GM06990 (cell line): ENCODE measurements at regions not wholly inside any gene's neighbourhood (a gene's known extent, or its start where the extent isn't known, plus 50 kb on each side); places are given as distances from the start of the nearest gene placed in this dataset.
A peak's percentile ranks its signal among the peaks of the same experiment; 100 is the strongest.

ENCODE experiments used
- DNase-seq: peaks from one replicate; pipeline ENCODE4 v3.0.0-alpha.2; 2011; ENCODE audit not compliant: insufficient read length; ENCODE audit errors: extremely low read depth
- H3K27me3 ChIP-seq: replicated peaks from 2 replicates; pipeline ENCODE4 v1.6.0; 2011; ENCODE audit warnings: low read length; ENCODE audit not compliant: control insufficient read depth, insufficient read depth
- H3K36me3 ChIP-seq: 2 replicates; pipeline ENCODE4 v1.5.1; 2011; ENCODE audit warnings: low read length; ENCODE audit not compliant: control insufficient read depth, insufficient read depth
- H3K4me3 ChIP-seq: replicated peaks from 2 replicates; pipeline ENCODE4 v1.5.1; 2011; ENCODE audit warnings: low read depth, mild to moderate bottlenecking, control low read depth, low read length
- TF ChIP-seq, protein P1 (sequence below): IDR thresholded peaks from 2 replicates; pipeline ENCODE4 v1.5.1; 2011; ENCODE audit warnings: low read length, control low read depth, mild to moderate bottlenecking, inconsistent platforms; ENCODE audit not compliant: insufficient read depth, poor library complexity, severe bottlenecking

DNA sequence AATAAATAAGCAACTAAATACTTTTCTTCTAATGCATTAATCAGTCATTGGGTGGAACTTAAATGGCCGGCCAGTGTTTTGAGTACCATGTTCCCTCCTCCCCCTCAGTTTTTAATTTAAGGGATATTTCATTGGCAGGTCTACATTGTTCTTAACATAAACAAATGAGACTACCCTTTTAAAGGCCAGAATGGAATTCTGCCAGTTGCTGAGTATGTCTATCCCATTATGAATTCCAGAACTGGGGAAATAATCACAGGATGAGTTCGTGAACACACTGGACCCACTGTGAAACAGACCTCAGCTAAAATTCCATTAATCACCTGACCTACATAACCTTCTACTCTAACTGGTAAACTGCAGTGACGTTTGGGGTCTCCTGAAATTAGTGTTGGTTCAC is 305.5 kb upstream of the PKN2 start:
- Histone ChIP-seq H3K4me3 (no peak overlapping the region), H3K36me3 (no peaks in the 10 kb centered on the region), H3K27me3 (no peaks in the 10 kb centered on the region)
- no peak for DNase-seq
- TF ChIP-seq, protein P1, sequence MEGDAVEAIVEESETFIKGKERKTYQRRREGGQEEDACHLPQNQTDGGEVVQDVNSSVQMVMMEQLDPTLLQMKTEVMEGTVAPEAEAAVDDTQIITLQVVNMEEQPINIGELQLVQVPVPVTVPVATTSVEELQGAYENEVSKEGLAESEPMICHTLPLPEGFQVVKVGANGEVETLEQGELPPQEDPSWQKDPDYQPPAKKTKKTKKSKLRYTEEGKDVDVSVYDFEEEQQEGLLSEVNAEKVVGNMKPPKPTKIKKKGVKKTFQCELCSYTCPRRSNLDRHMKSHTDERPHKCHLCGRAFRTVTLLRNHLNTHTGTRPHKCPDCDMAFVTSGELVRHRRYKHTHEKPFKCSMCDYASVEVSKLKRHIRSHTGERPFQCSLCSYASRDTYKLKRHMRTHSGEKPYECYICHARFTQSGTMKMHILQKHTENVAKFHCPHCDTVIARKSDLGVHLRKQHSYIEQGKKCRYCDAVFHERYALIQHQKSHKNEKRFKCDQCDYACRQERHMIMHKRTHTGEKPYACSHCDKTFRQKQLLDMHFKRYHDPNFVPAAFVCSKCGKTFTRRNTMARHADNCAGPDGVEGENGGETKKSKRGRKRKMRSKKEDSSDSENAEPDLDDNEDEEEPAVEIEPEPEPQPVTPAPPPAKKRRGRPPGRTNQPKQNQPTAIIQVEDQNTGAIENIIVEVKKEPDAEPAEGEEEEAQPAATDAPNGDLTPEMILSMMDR, result no peak

DNA sequence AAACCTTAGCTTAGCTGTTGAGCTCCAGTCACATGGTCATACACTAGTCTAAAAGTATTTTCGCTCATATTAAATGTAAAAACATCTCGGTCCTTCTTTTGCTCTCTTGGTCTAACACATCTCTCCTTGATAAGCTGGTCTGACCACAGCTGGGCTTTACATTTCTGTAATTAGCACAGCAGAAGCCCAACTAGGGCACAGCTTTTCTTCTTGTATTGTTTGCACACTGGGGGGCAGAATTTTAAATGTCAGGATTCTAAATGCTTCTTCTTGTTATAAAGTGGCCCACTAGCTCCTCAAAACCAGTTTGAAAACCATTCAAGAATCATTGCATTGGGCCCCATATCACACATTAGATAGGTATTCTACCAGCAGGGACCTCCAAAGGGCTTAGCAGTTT is 289.1 kb upstream of the PKN2 start:
- no peaks in the 10 kb centered on the region for H3K27me3 ChIP-seq
- no peaks in the 10 kb centered on the region for H3K36me3 ChIP-seq
- DNase-seq, result no peak
- no peak overlapping the region for H3K4me3 ChIP-seq
- TF ChIP-seq, protein P1, result no peak

DNA sequence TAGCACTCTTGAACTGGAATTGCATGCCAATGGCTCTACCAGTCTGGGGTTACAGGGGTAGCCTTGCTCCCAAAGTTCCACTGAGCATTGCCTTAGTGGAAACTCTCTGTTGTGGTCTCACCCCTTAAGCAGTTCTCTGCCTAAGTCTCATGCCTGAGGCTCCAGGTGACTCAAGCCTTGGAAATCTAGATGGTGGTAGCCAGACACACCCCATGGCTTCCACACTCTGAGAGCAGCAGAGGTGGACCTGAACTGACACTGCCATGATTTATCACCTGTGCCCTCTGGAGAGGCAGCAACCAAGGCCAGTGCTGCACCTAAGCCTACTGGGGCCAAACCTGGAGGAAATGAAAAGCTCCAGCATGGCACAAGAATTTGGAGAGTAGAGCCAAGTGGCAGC is 285.7 kb upstream of the PKN2 start:
- Histone ChIP-seq H3K4me3 (no peak overlapping the region), H3K27me3 (no peaks in the 10 kb centered on the region), H3K36me3 (no peaks in the 10 kb centered on the region)
- no peak for DNase-seq
- TF ChIP-seq, protein P1, result no peak

DNA sequence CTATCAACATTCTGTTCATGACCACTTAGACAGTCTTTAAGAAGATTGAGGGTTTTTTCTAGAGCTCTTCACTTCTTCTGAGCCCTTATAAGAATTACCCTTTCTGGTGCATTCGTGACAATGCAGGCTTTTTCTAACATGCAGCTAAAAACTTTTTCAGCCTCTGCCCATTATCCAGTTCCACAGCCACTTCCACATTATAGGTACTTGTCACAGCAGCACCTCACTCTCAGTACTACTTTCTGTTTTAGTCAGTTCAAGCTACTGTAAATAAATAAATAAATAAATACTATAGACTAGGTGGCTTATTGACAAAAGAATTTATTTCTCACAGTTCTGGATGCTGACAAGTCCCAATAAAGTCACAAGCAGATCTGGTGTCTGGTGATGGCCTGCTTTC is 284.4 kb upstream of the PKN2 start:
- peak; percentile 27 for DNase-seq
- H3K4me3 ChIP-seq, result no peak overlapping the region
- TF ChIP-seq, protein P1, result no peak
- H3K36me3 ChIP-seq, result no peaks in the 10 kb centered on the region
- no peaks in the 10 kb centered on the region for H3K27me3 ChIP-seq

DNA sequence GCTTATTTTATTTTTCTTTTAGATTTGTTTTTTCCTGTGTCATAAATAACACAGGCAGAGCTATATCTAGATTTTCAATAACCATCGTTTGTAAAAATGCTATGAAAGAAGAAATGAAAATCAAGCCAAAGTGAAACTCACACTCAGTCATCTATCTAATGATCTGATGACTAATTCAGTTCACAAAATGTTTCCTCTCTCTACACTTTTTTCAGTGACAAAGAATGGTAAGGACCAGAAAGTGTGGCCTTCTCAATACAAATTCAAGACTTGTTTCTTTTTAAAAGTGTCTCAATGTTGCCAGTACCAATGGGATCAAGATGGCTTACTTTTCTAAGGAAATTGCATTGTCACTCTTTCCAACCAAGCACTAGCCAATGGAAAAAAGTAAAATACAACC is 282.8 kb upstream of the PKN2 start:
- TF ChIP-seq, protein P1, result no peak
- no peaks in the 10 kb centered on the region for H3K27me3 ChIP-seq
- no peak overlapping the region for H3K4me3 ChIP-seq
- DNase-seq, result peak; percentile 30
- no peaks in the 10 kb centered on the region for H3K36me3 ChIP-seq

DNA sequence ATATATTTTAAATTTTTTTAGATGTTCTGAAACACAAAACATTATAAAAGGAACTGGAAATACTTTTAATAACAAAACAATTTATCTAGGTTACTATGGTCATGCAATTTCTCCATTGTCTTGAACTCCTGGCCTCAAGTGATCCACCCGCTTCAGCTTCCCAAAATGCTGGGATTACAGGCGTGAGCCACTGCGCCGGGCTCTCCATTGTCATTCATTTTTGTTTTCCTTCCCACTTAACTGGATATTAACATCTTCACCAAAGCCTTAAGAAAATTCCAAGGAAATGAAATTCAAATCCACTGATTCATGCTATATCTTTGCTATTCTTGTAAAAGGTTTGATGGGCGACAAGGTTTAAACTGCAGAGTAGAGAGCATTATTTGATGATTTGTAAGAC is 279.5 kb upstream of the PKN2 start:
- no peak for DNase-seq
- H3K27me3 ChIP-seq, result no peaks in the 10 kb centered on the region
- TF ChIP-seq, protein P1, result no peak
- no peak overlapping the region for H3K4me3 ChIP-seq
- H3K36me3 ChIP-seq, result no peaks in the 10 kb centered on the region
